GM12891 (cell line): ENCODE measurements at regions not wholly inside any gene's neighbourhood (a gene's known extent, or its start where the extent isn't known, plus 50 kb on each side); places are given as distances from the start of the nearest gene placed in this dataset.

Source experiments
- POLR2A ChIP-seq: IDR thresholded peaks from 2 replicates; pipeline ENCODE4 v1.6.1; 2011; ENCODE audit warnings: low read depth, low read length, control low read depth
- POLR2AphosphoS5 ChIP-seq: IDR thresholded peaks from 2 replicates; pipeline ENCODE4 v1.6.1; 2011; ENCODE audit warnings: low read depth, low read length, control low read depth
- SPI1 ChIP-seq: IDR thresholded peaks from 2 replicates; pipeline ENCODE4 v1.6.1; 2011; ENCODE audit warnings: low read depth, low read length, control low read depth
- TAF1 ChIP-seq: IDR thresholded peaks from 2 replicates; pipeline ENCODE4 v1.6.1; 2011; ENCODE audit warnings: low read depth, low read length, control low read depth

DNA sequence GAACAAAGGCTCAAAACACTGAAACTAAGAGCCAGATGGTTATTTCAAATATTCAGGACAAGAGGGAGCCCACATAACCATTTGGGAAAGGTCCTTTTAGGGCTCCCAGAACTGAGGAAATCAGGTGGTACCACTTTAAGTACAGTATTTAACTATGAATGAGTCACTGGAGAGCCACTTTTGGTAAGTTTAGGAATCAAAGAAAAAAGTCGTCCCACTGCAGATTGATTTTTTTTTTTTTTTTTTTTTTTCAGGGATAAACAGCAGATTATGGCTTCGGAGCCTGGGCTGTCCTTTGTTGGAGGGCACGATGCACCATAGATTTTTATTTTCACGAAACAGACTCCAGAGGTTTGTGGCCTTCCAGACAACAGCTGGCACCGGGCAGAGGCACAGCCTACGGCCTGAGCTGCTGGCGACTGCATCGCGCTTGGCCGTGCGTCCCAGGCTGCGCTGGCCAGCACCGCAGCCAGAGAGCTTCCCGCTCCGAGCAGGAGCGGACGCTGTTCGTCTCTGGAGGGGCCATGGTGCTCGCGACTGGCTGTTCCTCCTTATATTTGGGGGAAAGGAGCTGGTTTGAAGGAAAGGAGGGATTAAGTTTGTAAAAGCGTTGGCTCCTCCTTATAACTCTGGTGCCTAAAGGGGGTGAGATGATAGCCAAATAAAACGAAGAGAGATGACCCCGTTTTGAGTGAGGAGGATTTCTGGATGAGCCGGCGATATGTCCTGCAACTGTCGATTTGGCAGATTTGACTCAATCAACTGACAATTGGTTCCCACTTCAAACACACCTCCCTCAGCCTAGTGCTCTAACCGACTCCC lies 152.9 kb upstream of the GOLIM4 start:
- TF ChIP-seq TAF1, result no peak
- no peak for TF ChIP-seq POLR2A
- no peak for TF ChIP-seq POLR2AphosphoS5
- TF ChIP-seq SPI1, result no peak
